IPS DF 6.9 (cell line): ENCODE measurements at regions not wholly inside any gene's neighbourhood (a gene's known extent, or its start where the extent isn't known, plus 50 kb on each side); places are given as distances from the start of the nearest gene placed in this dataset.

Experiments used
- DNase-seq: peaks from one replicate; pipeline ENCODE4 v3.0.0-alpha.2; 2013; ENCODE audit warnings: low read depth, low spot score
- H3K27ac ChIP-seq: one replicate; pipeline ENCODE4 v1.5.1; 2013; ENCODE audit warnings: low read length, control low read depth
- H3K27me3 ChIP-seq: 2 replicates; pipeline ENCODE4 v1.6.1; 2013; ENCODE audit warnings: mild to moderate bottlenecking, low read length; ENCODE audit not compliant: control insufficient read depth, insufficient read depth
- H3K36me3 ChIP-seq: 2 replicates; pipeline ENCODE4 v1.6.1; 2013; ENCODE audit warnings: low read length; ENCODE audit not compliant: control insufficient read depth, insufficient read depth
- H3K4me1 ChIP-seq: 2 replicates; pipeline ENCODE4 v1.6.1; 2013; ENCODE audit warnings: low read length; ENCODE audit not compliant: control insufficient read depth, insufficient read depth
- H3K4me3 ChIP-seq: 2 replicates; pipeline ENCODE4 v1.5.1; 2013; ENCODE audit warnings: mild to moderate bottlenecking, low read length
- H3K9me3 ChIP-seq: 2 replicates; pipeline ENCODE4 v1.6.1; 2013; ENCODE audit warnings: low read length, inconsistent platforms; ENCODE audit not compliant: control insufficient read depth, insufficient read depth
- WGBS: extraction: QIAGEN DNeasy Blood & Tissue Kit; methylation state at CpG from one replicate; pipeline ENCODE4 v1.1.7; 2013; ENCODE audit warnings: mixed read lengths, missing lambda C conversion rate; ENCODE audit not compliant: insufficient read length, insufficient coverage; 5-methylcytosine and 5-hydroxymethylcytosine counted together

- no peaks in the 10 kb centered on the region for H3K4me1 ChIP-seq
- DNase-seq: no peak
- H3K27me3 ChIP-seq: no peaks in the 10 kb centered on the region
- H3K36me3 ChIP-seq: no peaks in the 10 kb centered on the region
- no peak overlapping the region for H3K4me3 ChIP-seq
- WGBS: no CpG with 5 or more reads among the region's 3 CpGs
- H3K9me3 ChIP-seq: no peaks in the 10 kb centered on the region
- no peak overlapping the region for H3K27ac ChIP-seq
Measured at GRCh38 chr13:69580255-69580654, 527.4 kb upstream of the ATXN8OS start.

- Histone ChIP-seq H3K4me1 (no peaks in the 10 kb centered on the region), H3K36me3 (no peaks in the 10 kb centered on the region), H3K4me3 (no peak overlapping the region), H3K9me3 (no peaks in the 10 kb centered on the region), H3K27ac (no peak overlapping the region), H3K27me3 (no peaks in the 10 kb centered on the region)
- DNase-seq: no peak
Measured at GRCh38 chr13:69579351-69579750, 528.3 kb upstream of the ATXN8OS start.

GRCh38 chr13:69571606-69572323 lies 535.9 kb upstream of the ATXN8OS start:
- Histone ChIP-seq H3K27me3 (no peaks in the 10 kb centered on the region), H3K27ac (no peak overlapping the region), H3K9me3 (no peaks in the 10 kb centered on the region), H3K4me1 (no peaks in the 10 kb centered on the region), H3K36me3 (no peaks in the 10 kb centered on the region), H3K4me3 (no peak overlapping the region)
- DNase-seq: no peak
- WGBS: no CpG with 5 or more reads among the region's 1 CpG

GRCh38 chr13:69567514-69567913 lies 540.1 kb upstream of the ATXN8OS start:
- Histone ChIP-seq H3K27ac (no peak overlapping the region), H3K36me3 (no peaks in the 10 kb centered on the region), H3K4me1 (no peaks in the 10 kb centered on the region), H3K4me3 (no peak overlapping the region), H3K27me3 (no peaks in the 10 kb centered on the region), H3K9me3 (no peaks in the 10 kb centered on the region)
- no CpG with 5 or more reads among the region's 2 CpGs for WGBS
- no peak for DNase-seq

- H3K9me3 ChIP-seq: no peaks in the 10 kb centered on the region
- WGBS: no CpG with 5 or more reads among the region's 6 CpGs
- no peaks in the 10 kb centered on the region for H3K27me3 ChIP-seq
- H3K4me1 ChIP-seq: no peaks in the 10 kb centered on the region
- no peak for DNase-seq
- H3K4me3 ChIP-seq: no peak overlapping the region
- no peaks in the 10 kb centered on the region for H3K36me3 ChIP-seq
- H3K27ac ChIP-seq: no peak overlapping the region
Measured at GRCh38 chr13:69566104-69566716, 541.4 kb upstream of the ATXN8OS start.

- Histone ChIP-seq H3K9me3 (no peaks in the 10 kb centered on the region), H3K27ac (no peak overlapping the region), H3K4me3 (no peak overlapping the region), H3K36me3 (no peaks in the 10 kb centered on the region), H3K27me3 (no peaks in the 10 kb centered on the region), H3K4me1 (no peaks in the 10 kb centered on the region)
- WGBS: no CpG with 5 or more reads among the region's 4 CpGs
- no peak for DNase-seq
Measured at GRCh38 chr13:69565334-69565733, 542.3 kb upstream of the ATXN8OS start.

GRCh38 chr13:69556540-69557196 lies 551.0 kb upstream of the ATXN8OS start:
- H3K27me3 ChIP-seq: no peaks in the 10 kb centered on the region
- H3K27ac ChIP-seq: no peak overlapping the region
- no CpG with 5 or more reads among the region's 5 CpGs for WGBS
- no peaks in the 10 kb centered on the region for H3K4me1 ChIP-seq
- H3K4me3 ChIP-seq: no peak overlapping the region
- H3K9me3 ChIP-seq: no peaks in the 10 kb centered on the region
- no peaks in the 10 kb centered on the region for H3K36me3 ChIP-seq
- DNase-seq: no peak

GRCh38 chr13:69553976-69554375 lies 553.6 kb upstream of the ATXN8OS start:
- H3K36me3 ChIP-seq: no peaks in the 10 kb centered on the region
- no peaks in the 10 kb centered on the region for H3K4me1 ChIP-seq
- no peaks in the 10 kb centered on the region for H3K9me3 ChIP-seq
- no peak overlapping the region for H3K4me3 ChIP-seq
- no peak overlapping the region for H3K27ac ChIP-seq
- no CpG with 5 or more reads among the region's 2 CpGs for WGBS
- DNase-seq: no peak
- no peaks in the 10 kb centered on the region for H3K27me3 ChIP-seq

- DNase-seq: no peak
- H3K9me3 ChIP-seq: no peaks in the 10 kb centered on the region
- H3K4me3 ChIP-seq: no peak overlapping the region
- H3K27ac ChIP-seq: no peak overlapping the region
- H3K36me3 ChIP-seq: no peaks in the 10 kb centered on the region
- H3K4me1 ChIP-seq: no peaks in the 10 kb centered on the region
- no peaks in the 10 kb centered on the region for H3K27me3 ChIP-seq
- no CpG with 5 or more reads among the region's 2 CpGs for whole genome bisulfite sequencing
Measured at GRCh38 chr13:69551193-69551592, 556.4 kb upstream of the ATXN8OS start.

GRCh38 chr13:69547780-69548179 lies 559.8 kb upstream of the ATXN8OS start:
- no CpG with 5 or more reads among the region's 2 CpGs for WGBS
- no peak for DNase-seq
- Histone ChIP-seq H3K36me3 (no peaks in the 10 kb centered on the region), H3K4me1 (no peaks in the 10 kb centered on the region), H3K27me3 (no peaks in the 10 kb centered on the region), H3K9me3 (no peaks in the 10 kb centered on the region), H3K4me3 (no peak overlapping the region), H3K27ac (no peak overlapping the region)
